Endometrium (tissue), 2 donors: ENCODE measurements at regions not wholly inside any gene's neighbourhood (a gene's known extent, or its start where the extent isn't known, plus 50 kb on each side); places are given as distances from the start of the nearest gene placed in this dataset.
A peak's percentile ranks its signal among the peaks of the same experiment; 100 is the strongest.
"Not testable (repeated sequence)": the region's sequence is repeated elsewhere in the genome, so short reads cannot be mapped to it uniquely, and the experiment has no call there.

Experiments
- FAIRE-seq: peaks from 2 replicates; lab custom pipeline; 2012; peaks lifted over from hg19 to GRCh38; lab: Jason Lieb, UNC
- donor health status: control.
- donor health status: control.

GRCh38 chr4:79662651-79663050 lies 254.6 kb upstream of the GK2 start:
- no peak for FAIRE-seq

DNA sequence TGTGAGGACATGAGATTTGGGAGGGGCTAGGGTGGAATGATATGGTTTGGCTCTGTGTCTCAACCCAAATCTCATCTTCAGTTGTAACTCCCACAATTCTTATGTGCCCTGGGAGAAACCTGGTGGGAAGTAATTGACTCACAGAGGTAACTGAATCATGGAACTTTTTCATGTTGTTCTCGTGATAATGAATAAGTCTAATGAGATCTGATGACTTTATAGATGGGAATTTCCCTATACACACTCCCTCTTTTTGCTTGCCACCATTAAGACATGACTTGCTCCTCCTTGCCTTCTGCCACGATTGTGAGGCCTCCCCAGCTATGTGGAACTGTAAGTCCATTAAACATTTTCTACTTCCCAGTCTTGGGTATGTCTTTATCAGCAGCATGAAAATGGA lies 253.2 kb upstream of the GK2 start:
- no peak for FAIRE-seq

DNA sequence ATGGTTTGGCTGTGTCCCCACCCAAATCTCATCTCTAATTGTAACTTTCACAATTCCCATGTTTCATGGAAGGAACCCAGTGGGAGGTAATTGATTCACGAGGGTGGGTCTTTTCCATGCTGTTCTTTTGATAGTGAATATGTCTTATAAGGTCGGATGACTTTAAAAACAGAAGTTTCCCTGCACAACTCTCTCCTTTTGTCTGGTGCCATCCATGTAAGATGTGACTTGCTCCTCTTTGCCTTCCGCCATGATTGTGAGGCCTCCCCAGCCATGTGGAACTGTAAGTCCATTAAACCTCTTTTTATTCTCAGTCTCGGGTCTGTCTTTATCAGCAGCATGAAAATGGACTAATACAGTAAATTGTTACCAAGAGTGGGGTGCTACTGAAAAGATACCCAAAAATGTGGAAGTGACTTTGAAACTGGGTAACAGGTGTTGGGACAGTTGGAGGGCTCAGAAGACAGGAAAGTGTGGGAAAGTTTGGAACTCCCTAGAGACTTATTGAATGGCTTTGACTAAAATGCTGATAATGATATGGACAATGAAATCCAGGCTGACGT lies 251.4 kb upstream of the GK2 start:
- not testable (repeated sequence) for FAIRE-seq

DNA sequence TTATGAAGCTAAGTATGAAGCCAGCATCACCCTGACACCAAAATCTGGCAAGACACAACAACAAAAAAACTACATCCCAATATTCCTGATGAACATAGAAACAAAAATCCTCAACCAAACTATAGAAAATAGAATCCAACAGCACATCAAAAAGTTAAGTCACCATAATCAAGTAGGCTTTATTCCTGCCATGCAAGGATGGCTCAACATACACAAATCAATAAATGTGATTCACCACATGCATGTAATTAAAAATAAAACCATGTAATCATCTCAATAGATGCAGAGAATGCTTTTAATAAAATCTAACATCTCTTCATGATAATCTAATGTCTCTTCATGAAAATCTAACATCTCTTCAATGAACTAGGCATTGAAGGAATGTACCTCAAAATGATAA lies 249.4 kb upstream of the GK2 start:
- FAIRE-seq, result no peak

GRCh38 chr4:79653871-79654270 lies 245.8 kb upstream of the GK2 start:
- FAIRE-seq, result no peak

DNA sequence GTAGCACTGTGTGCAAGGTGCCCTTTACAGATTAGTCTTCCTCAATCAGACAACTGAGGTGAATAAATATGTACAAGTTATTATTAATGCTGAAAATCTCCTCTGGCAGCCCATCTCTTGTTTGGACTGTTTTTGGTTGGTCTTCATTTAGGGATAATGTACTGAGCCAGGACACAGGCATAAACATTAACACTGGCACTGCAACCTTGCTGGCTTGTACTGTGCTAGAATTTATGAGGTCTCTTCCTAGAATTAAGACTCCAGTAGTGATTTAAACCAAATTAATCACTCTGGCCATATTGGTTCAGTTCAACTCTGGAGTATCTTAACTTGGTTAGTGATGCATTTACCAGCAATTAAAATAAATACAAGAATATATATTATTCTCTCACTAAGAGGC lies 244.7 kb upstream of the GK2 start:
- FAIRE-seq, result no peak

GRCh38 chr4:79652232-79652631 lies 244.2 kb upstream of the GK2 start:
- FAIRE-seq, result peak; percentile 86

- no peak for FAIRE-seq
These were observed 243.4 kb upstream of the GK2 start for GRCh38 chr4:79651456-79651855.

DNA sequence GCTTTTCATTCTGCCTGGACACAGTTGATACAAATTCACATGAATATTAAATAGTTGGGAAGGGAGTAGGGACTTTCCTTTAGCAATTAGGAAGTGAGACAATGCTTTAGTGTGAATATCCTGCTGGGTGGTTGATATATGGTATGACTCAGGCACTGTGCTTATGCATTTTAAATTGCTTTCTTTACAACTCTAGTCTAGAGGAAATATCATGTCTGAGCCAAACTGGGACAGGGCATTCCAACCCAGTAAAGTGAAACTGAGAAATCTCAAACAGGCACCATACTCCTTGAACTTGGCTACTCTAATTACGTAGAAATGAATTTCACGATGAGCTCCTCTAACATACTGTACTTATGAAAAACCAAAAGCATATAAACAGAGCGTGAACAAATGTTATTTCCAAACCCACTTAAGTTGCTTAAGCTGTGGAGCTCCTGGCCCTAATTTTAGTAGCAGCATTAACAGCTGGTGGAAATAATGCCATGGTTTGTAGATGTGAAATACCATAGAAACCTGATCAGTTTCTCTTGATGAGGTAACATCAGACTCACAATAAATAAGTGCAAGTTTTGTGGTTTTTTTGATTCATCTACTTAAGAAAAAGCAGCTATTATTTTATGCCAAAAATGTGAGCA lies 242.9 kb upstream of the GK2 start:
- FAIRE-seq, result no peak

GRCh38 chr4:79650217-79650616 lies 242.2 kb upstream of the GK2 start:
- FAIRE-seq, result no peak

DNA sequence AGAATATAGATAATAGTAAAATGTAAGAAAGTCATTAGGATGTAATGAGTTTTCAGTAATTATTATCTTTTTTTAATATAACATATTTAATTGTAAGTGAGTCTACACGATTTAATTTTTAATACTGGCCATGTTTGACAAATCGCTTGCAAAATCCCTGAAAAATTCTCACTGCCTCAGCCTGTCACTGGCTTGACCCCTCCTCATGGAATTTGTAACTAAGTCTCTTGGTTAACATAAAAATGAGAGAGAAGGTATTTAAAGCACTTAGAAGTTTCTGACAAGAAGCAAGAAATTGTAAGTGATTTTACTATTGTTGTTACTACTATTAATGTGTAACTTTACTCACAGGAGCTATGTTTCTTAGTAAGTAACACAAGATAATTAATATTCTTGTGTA lies 237.9 kb upstream of the GK2 start:
- no peak for FAIRE-seq

GRCh38 chr4:79638735-79639134 lies 230.7 kb upstream of the GK2 start:
- no peak for FAIRE-seq

- no peak for FAIRE-seq
These were observed 229.0 kb upstream of the GK2 start for GRCh38 chr4:79636991-79637390.

DNA sequence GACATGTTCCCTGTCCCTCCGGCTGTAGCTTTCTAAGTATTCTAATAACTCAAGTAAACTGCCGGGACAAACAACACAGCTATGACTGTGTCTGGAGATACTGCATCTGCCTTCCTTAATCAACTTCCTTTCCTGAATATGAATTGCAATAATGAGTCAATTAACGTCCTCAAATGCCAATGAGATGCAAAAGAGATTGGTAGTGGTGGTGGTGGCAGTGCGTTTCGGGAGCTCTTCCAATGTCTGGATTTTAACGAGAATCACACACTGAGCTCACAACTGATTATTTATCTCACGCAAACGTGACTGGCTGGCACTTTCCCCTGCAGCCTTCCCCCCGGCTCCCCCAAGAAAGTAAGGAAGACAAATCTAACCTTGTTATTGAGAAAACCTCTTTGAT lies 226.1 kb upstream of the GK2 start:
- no peak for FAIRE-seq

GRCh38 chr4:79632114-79632513 lies 224.1 kb upstream of the GK2 start:
- FAIRE-seq, result no peak

GRCh38 chr4:79626611-79627010 lies 218.6 kb upstream of the GK2 start:
- FAIRE-seq, result no peak

DNA sequence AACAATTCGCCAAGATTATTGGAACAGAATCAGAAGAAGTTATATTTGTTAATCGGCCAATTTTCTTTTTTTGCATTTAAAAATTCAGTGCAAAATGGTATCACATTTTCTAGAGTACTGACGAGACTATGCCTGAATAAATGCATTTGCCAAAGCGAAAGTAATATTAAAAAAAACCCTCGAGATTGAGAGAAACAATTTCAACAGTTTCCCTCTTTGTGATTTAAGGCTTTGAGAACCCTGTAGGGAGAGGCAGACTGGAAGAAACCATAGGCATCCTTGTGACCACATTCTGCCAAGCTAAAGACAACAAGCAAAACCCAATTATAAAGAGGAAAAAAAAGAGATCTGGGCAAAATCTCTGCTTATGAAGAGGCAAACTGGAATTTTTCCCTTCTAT lies 218.1 kb upstream of the GK2 start:
- no peak for FAIRE-seq

- no peak for FAIRE-seq
These were observed 217.3 kb upstream of the GK2 start for GRCh38 chr4:79625361-79625760.

DNA sequence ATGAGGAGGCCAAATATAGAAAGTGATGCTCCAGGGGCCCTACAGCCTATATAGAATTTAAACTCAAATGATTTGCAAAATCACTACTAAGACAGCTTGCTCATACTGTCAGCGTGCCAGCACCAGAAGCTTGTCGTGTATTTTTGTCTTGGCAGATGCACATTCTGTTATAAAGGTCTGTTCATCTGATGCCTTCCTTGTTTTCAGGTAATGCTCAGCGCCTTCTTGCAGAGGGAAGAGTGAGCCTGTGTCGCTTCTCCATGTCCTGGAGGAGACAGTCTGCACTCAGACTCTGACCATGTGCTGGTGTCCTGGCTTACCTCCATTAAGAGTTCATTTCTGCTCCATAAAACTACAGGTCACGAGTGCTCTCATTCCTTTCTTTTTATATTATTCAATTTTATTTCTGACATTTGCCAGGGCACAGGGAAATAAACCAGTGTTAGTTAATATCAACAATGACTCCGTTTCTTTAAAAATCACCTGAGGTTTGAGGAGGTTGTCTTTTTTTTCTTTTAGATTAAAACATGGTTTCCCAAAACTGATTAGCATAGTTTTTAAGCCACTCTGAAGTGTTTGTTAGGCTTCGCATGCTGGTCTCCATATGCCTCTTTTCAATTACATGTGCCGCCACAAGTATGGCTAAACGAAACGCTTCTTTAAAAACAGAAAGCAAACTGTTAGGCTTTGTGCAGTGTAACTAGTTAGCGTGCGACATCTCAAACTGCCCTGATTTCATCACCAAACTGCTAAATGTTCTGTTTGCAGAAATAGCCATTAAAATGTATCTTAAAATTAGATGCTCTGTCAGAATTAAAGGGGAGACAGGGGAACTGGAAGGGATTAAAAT lies 215.2 kb upstream of the GK2 start:
- FAIRE-seq, result no peak

DNA sequence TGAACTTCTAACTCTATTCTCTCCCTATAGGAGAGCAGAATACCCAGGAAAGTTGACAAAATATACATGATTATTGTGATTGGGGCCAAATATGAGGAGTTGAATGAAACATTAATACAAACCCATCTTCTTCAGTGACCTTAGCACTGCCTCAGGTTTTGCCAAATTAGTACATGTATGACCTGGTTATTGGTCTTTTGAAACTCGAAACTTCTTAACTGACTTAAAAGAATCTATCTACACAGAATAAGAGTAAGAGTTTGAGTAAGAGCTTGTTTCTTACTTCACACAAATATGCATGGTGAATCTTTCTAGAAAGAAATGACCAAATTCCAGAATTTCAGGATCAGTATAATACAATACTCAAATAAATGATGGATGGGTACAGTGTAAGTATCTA lies 213.0 kb upstream of the GK2 start:
- no peak for FAIRE-seq

DNA sequence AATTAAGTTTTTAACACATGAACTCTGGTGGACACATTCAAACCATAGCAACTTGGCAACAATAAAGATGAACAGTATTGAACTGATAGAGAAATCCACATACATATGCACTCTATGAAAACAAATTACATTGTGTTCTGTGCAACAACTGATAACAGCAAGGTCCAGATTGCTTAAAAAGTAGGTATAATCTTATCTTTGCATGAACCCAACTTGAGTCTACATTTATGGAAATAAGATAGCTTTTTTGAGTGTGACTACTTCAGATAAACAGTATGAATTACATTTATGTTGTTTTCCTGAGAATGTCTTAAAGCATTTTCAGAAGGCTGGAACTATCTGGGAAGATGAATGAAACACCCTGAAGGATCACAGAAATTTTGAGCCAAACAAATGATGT lies 212.6 kb upstream of the GK2 start:
- no peak for FAIRE-seq

GRCh38 chr4:79613269-79613935 lies 205.4 kb upstream of the GK2 start:
- no peak for FAIRE-seq

DNA sequence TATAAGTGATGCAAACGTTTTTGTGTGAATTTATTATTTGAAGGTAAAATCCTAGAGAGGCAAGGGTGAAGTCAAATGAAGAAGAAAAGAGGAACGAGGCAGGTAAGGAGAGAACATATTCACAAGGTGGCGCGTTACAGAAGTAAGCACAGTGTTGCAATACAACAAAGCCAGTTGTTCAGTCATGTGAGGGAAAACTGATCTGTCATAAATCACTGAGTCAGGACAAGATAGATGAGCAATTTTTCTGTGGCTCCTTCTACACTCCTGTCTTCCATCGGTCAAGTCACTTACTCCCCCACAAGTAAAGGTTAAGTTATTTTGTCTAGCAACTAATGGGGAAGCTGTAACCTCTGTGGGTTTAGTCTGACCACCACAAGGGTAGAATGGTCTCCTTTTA lies 203.0 kb upstream of the GK2 start:
- FAIRE-seq, result no peak
